Hematopoietic multipotent progenitor cell treated with erythropoietin and hydrocortisone succinate and interleukin-3 and kit ligand, for 17 days (in vitro differentiated cells): ENCODE measurements at regions not wholly inside any gene's neighbourhood (a gene's known extent, or its start where the extent isn't known, plus 50 kb on each side); places are given as distances from the start of the nearest gene placed in this dataset.
"Not testable (repeated sequence)": the region's sequence is repeated elsewhere in the genome, so short reads cannot be mapped to it uniquely, and the experiment has no call there.

Source experiments
- DNase-seq: peaks from one replicate; pipeline ENCODE4 v3.0.0-alpha.2; 2015; ENCODE audit warnings: low spot score

DNA sequence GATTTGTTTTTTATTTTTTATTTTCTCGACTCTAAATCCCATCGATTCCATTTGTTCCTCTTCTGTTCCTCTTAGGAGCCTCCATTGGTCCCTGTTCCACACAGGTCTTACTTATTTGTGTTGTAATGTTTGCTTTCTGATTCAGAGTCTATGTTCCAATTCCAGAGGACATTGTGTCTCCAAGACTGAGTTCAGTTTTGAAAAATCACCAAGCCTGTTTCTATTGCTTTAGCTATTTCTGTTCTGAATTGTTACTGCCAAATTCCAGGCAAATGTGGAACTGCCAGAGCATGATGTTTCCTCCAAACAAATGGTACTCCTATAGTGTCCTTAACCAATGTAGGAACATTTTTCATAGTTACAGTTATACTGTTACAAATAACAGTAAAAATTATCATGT is 270.9 kb upstream of the SPTLC3 start:
- no peak for DNase-seq

DNA sequence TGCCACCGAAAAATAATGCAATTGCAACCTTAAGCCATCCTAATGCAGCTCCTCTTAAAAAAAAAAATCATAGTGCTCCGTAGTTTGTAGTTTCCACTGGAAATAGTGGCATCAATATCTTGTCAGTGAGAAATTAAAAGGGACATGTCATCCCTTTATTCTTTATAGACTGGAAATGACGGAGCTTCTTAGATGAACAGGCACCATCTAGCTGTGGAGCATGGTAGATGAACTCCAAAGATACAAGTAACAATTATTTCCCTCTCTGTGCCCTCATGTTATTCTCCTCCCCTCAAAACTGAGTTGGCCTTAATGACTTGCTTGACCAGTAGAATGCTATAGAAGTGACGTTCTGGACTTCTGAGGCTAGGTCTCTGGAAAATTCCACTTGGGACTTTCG is 268.1 kb upstream of the SPTLC3 start:
- no peak for DNase-seq

DNA sequence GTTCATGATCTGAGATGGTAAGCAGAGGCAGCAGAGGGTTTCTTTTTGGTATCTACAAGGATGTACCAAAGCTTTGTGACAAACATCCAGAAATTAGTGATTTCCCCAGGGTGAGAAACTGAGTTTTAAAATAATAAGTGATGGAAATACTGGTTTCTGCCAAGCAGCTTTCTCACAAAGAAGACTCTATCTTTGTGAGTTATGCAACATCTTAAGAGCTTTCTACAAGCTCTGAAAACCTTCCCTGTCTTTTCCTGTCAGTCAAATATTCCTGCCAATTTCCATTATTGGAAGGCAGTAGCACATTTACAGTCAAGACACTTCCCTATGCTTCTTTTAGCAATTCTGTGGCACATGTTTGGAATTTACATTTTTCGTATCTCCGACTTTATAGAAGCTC is 264.7 kb upstream of the SPTLC3 start:
- no peak for DNase-seq

DNA sequence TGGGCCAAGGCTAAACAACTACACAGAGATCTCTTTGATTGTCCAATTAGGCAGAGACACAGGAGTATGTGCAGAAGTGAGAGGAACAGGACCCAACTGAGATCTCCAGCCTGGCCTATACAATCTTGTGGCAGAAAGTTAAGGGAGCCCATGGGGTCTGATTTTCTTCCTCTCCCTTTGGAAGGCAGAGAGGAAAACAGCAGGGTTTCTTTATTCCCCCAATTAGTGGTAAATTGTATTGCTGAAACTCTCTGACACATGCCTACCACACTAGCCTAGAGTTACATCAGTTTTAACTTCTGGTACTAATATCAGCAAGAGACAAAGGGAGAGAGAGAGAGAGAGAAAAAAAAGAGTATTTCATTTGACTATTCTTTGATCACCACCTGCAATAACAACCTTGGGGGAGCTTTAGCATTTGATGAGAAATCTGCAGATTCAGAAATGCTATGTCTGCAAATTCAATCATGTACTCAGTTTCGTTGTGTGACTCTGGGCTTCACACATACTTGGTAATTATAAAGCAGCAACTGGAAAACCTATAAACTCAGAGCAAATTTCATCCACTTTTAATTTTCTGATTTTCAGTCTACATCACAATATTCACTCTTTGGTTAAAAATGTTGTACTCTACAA is 260.3 kb upstream of the SPTLC3 start:
- no peak for DNase-seq

DNA sequence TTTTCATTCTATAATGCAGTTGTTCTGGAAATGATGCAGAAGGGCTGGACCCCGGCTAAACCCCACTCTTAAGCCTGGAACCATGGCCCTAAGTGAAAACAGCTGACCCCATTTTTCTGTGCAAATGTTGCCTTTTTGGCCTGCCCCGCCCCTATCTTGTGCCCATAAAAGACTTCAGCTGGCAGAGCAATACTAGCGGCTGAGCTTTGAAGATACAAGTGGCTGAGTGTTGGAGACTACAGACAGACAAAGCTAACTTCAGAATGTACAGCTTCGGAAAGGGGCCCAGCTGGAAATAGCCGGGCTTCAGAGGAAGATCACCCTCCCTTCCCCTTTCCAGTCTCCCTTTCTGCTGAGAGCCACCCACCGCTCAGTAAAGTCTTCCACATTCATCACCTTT is 258.6 kb upstream of the SPTLC3 start:
- DNase-seq = no peak

DNA sequence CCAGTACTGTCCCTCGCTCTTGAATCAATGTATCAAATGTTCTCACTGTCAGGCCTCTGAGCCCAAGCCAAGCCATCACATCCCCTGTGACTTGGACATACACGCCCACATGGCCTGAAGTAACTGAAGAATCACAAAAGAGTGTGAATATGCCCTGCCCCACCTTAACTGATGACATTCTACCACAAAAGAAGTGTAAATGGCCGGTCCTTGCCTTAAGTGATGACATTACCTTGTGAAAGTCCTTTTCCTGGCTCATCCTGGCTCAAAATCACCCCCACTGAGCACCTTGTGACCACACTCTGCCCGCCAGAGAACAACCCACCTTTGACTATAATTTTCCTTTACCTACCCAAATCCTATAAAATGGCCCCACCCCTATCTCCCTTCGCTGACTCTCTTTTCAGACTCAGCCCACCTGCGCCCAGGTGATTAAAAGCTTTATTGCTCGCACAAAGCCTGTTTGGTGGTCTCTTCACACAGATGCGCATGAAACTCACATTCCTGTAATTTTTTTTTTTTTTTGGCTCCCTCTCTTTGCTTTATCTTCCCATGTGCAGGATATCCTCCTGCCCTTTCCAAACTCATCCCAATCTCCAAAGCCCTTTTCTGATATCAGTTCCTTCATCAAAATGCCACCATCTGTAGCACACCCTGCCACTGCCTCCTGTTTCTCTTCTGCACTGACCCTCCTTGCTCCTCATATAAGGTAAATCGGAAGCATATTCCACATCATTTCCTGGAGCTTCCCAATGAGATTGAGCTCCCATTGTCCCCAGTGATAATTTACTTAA is 255.7 kb upstream of the SPTLC3 start:
- not testable (repeated sequence) for DNase-seq

DNA sequence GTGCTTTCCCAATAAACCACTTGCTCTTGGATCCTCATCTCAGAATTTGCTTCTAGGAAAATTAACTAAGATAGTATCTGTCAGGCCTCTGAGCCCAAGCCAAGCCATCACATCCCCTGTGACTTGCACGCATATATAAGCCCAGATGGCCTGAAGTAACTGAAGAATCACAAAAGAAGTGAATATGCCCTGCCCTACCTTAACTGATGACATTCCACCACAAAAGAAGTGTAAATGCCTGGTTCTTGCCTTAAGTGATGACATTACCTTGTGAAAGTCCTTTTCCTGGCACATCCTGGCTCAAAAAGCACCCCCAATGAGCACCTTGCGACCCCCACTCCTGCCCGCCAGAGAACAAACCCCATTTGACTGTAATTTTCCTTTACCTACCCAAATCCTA is 255.0 kb upstream of the SPTLC3 start:
- DNase-seq = not testable (repeated sequence)

DNA sequence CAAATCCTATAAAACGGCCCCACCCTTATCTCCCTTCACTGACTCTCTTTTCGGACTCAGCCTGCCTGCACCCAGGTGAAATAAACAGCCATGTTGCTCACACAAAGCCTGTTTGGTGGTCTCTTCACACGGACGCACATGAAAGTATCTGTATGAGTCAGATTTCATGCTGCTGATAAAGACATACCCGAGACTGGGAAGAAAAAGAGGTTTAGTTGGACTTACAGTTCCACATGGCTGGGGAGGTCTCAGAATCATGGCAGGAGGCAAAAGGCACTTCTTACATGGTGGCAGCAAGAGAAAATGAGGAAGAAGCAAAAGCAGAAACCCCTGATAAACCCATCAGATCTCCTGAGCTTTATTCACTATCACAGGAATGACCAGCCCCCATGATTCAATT is 249.3 kb upstream of the SPTLC3 start:
- not testable (repeated sequence) for DNase-seq

DNA sequence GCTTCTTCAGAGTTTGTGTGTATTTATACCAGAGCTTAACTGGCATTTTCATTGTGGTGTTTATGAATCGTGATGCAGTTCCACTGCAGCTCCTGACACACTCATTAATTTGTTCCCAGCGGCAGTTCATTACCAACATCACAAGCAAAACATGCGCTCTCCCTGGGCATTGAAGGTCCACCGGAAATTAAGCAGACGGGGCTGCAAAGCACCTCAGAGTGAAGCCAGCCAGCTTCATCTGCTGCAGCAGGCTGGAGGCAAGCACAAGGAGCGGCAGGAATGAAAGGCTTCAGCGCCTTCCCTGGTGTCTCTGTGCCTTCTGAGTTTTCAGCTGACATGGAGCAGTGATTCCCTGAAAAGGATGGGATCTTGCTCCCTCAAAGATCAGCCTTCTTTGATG is 246.0 kb upstream of the SPTLC3 start:
- no peak for DNase-seq

DNA sequence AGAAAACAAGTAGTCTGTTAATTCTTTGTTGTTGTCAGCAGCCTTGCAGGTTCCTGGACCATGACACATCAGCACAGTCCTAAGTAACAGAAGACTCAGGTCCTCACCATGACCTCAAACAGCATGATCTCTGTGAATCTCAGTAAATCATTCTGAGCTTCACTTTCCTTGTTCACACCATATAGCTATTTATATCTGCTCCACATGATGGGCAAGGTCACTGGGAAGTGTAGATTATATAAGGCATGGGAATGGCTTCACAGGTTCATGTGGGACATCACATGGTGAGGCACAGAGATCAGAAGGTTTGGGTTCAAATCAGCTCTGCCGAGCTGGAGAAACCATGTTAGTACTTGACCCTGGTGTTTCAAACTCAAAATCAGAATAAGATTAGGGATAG is 245.4 kb upstream of the SPTLC3 start:
- DNase-seq = no peak

DNA sequence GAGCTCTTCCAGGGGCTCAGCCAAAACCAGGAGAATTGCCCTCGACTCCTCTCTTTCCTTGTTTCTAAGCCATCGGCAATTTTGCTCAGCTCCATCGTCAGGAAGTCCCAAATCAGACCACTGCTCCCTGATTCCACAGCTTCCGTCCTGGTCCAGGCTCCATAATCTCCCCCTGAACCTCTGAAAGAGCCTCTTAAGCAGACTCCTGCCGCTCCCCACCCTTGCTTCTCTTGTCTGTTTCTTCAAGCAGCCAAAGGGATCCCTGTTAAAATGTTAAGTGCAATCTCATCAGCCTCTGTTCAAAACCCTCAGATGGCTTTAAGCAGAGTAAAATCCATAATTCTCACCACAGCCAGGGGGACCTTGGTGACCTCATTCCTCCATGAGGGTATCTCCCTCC is 244.7 kb upstream of the SPTLC3 start:
- no peak for DNase-seq

DNA sequence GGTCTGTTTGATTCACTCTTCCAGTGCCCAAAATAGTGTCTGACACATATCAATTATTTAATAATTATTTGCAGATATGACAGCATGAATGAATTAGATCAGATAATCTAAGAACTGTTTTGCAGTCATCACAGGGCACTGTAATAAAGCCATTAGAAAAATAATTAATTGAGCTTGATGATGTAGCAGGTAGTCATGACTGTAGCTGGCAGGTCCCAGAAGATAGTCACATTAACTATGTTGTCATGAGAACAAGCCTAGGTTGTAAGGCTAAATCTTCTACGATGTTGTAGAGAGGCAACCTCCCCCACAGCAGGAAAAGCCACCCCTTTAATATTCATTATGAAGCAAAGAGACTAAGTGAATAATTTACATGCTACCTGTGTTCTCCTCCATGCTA is 243.9 kb upstream of the SPTLC3 start:
- no peak for DNase-seq

DNA sequence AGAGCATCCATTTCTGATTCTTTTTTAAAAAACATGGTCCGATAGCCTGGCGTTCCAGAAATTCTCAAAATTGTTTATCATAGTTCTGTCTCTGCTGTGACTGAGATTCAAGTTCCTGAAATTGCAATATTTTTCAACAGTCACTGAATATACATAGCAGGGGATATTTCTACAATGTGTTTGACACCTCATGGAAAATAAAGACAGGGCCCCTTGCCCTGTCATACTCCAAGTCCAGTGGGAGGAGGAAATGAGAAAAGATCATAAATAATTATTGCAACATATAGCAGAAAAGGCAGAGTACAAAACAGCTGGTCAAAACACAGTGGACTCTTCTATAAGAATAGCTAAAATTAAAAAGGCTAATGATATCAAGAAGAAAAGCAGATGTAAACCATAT is 234.8 kb upstream of the SPTLC3 start:
- DNase-seq = no peak

DNA sequence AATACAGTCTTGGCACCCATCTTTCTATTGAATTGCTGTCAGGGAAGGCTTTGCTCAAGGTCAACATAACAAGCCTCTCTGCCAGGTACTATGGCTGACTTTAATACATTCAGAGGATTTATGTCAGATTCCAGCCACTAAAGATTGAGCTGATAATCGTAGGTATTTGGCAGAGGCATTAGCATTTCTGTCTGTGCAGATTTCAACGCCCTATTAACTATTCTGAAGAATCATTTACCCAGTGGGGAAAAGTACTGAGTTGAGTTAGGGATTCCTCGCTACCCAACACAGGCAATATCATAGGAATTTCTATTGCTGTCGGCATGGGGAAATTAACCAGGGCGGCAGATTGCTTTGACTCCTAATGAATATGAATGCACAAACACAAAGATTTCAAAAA is 233.7 kb upstream of the SPTLC3 start:
- DNase-seq = no peak

DNA sequence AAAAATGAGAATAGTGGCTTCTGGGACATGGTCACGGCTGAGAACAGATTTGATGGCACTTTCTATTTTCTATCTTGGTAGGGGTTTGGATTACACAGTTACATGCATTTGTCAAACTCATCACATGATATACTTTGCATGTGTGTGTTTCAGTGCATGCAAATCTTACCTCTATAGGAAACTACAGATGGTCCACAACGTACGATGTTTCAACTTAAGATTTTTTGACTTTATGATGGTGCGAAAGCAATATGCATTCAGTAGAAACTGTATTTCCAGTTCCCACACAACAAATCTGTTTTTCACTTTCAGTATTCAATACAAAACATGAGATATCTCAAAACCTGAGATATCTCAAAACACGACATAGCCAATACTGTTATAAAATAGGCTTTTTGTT is 231.8 kb upstream of the SPTLC3 start:
- no peak for DNase-seq

DNA sequence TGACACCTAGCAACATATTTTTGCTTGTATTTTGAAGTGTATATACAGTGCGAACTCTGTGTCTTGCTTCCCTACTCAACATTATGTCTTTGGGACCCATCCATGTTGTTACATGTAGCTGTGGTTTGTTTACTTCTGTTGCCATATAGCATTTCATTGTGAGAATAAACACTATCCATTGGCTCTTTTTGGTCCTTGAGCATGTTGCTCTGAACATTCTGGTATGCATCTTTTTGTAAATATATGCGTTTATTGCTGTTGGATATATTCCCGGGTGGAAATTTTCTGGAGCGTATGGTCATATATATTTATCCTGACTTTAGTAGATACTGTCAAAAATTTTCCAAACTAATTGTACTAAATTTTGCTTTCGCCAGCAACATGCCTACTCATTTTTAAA is 222.5 kb upstream of the SPTLC3 start:
- no peak for DNase-seq

DNA sequence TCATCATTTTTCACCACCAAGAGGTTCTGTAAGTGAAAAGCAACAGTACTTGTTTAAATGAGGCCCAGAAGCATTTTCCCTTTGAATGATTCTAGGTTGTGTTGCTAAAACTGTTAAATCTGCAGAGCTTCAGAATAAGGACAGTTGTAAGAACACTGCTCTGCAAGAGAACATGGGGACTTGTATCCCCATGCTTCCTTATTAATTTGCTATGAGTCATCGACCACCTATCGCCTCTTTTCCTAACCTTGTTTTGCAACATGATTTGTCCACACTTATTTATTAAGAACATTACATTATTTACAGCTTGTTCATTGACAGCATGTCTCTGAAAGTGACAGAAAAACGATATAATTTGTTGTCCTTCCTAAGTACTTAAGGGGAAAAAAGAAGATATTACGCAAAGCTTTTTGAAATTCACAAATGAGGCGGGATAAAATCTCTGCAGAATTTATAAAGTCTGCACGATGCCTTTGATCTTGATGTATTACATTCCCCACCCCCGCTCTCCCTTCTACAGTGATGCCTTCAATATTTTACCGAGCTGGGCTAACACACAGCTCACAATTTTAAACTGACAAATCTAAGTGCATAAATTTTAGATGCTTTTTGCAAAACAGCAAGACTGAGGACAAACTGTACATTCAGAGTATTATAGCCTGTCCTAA is 220.0 kb upstream of the SPTLC3 start:
- no peak for DNase-seq

DNA sequence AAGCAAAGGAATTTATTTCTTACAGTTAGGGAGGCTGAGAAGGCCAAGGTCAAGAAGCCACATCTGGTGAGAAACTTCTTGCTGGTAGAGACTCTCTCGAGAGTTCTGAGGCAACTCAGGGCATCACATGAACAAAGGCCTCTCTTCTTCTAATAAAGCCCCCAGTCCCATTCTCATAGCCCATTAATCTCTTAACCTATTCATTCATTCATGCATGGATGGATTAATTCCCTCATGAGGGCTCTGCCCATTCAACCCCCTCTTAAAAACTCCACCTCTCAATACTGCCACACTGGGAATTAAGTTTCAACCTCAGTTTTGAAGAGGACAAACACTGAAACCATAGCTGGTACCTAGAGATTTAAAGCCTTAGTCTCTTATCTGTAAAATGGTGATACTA is 217.9 kb upstream of the SPTLC3 start:
- no peak for DNase-seq

DNA sequence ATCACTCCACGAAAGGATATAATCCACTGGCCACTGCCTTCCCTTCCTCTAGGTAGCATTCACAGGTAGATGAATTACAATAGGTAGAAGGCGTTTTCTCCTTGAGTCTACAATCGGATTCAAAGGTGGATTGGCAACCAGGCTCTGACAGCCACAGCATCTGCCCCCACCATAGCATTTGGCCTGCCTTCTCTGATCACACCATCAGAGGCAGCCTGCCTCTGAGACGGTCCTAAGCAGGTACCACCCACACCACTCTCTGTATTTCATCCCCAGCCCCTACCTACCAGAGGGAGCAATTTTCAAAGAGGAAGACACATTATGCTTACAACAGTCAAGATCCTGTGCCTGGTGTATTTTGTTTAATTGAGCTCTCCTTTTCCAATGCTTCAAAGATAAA is 210.5 kb upstream of the SPTLC3 start:
- no peak for DNase-seq

DNA sequence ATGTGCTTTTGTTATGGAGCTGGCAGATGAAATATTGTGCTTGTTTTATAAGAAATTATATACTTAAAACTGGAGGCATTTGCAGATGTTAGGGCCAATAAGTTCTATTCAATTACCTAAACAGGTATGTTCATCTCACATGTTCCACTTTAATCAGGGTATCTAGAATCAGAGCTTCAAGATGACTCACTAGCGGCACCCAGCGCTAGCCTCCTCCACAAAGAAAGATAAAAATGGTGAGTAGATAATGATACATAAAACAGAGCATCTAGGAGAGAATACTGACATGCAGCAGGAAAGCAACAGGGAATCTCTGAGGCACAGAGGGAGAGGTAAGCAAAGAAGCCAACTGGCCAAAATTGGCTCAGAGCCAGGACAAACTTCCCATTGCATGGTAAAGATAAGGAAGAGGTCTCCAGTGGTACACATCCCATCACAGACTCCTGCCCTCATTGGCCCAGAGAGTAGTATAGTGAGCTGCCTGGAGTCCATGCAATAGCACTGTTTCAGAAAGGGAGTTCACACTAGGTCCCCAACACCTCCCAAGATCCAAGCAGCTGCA is 200.7 kb upstream of the SPTLC3 start:
- DNase-seq = no peak

DNA sequence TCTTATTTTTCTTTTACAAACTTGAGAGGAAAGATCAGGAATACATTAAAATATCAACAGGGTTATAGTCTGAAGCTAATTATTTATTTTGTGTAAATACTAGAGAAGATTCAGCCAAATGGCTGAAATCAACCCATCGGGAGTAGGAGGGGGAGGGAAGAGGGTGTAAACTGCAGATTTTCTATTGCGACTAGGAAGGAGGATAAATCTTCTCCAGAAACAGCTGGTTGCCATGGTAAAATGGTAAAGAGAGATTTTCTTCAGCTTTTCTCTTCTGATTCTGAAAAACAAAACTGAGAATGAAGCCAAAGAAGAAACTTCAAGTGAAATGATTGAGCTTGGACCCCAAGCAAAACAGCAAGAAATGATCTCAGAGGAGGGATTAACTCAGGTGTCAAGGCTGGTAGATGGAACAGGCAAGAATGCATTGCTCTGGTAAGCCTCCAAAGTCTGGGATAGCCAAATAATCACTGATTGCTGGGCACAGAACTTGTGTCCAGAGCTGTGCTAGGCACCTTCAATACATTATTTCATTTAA is 193.5 kb upstream of the SPTLC3 start:
- no peak for DNase-seq

DNA sequence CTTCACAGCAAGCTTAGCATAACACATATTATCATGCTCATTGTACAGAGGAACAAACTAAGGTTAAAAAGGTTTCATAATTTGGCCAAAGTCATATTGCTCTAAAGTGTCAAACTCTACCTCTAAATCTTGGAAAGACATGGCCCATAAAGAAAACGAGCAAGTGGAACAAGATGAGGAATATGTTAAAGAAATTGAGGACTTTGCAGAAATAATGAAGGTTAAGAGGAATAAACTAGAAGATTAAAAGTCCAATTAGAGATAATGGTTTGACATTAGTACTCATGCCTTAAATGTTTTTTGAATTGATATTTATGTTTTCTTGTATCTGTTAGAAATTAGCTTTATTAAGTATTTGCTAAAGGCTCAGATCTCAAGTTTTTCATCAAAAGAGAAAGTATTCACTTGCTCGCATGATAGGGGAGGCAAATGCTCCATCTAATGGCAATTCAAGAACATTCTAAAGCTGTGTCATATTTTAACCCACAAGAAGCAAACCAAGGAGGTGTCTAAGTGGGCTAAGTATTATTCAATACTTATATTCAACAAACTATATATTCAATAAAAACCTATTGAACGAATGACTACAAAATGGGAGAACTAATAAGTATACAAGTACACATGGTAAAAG is 192.9 kb upstream of the SPTLC3 start:
- DNase-seq = no peak
